ENCODE measurements at regions not wholly inside any gene's neighbourhood (a gene's known extent, or its start where the extent isn't known, plus 50 kb on each side); places are given as distances from the start of the nearest gene placed in this dataset.

DNA sequence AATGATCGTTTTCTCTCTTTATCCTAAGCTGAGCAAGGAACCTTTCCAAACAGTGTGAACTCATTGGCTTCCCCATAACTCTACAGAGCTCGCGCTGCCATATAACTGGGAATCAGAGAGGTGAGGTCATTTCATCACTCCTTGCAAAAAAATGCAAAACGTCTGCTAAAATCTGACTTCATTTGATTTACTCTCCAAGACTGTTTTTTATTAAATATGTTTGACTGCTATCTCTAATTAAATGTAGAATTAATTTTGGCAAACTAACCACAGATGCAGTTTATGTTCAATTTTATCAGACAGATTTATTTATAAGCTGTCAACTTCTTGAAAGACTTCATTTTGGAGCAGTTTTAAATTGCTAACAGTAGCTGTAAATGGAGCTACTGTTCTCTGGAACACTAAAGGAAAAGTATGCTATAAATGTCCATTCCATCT lies 131.6 kb upstream of the SOX5 start:
- TF ChIP-seq GATA3 (IDR thresholded peaks at IDR 0.05; ENCODE audit: low read depth, low read length) (no peak), GATA2 (IDR thresholded peaks at IDR 0.05; ENCODE audit: low read depth, low read length) (no peak)

DNA sequence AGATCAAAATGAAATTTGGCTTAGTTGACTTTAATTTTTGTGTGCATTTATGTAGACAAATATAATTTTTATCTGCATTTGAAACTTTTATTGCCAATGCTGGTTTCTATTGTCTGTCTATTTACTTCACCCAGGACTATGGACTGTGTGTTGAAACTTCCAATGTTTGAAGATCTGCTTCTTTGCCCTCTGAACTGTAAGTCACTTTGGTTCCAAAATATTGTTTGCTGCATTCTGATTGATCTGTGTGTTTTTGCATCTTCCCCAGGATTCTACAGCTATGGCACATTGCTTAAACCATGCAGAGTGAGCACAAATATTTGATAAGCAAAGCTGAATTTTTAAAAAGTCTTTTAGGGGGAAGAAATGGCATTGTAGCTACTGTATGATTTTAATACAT lies 131.0 kb upstream of the SOX5 start:
- TF ChIP-seq GATA3 (IDR thresholded peaks at IDR 0.05; ENCODE audit: low read depth, low read length) = no peak
- TF ChIP-seq GATA2 (IDR thresholded peaks at IDR 0.05; ENCODE audit: low read depth, low read length) = no peak

DNA sequence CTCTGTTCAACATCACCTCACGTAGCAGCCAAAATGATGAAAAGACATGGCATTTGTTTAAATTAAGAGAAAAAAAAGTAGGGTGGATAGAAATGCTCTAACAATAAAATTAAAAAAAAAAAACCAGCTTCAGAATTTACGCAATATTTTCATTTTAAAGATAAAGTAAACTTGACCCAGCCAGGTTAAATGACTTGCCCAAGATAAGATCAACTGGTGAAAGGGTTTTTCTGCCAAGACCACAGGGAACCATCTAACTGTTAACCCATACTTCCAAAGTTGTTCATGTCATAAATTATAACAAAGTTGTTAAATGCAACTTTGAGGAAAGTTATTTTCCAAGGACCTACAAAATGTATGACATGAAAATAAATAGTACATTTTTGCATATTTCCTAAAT lies 129.6 kb upstream of the SOX5 start:
- TF ChIP-seq GATA3 (IDR thresholded peaks at IDR 0.05; ENCODE audit: low read depth, low read length) = no peak
- no peak for TF ChIP-seq GATA2 (IDR thresholded peaks at IDR 0.05; ENCODE audit: low read depth, low read length)

DNA sequence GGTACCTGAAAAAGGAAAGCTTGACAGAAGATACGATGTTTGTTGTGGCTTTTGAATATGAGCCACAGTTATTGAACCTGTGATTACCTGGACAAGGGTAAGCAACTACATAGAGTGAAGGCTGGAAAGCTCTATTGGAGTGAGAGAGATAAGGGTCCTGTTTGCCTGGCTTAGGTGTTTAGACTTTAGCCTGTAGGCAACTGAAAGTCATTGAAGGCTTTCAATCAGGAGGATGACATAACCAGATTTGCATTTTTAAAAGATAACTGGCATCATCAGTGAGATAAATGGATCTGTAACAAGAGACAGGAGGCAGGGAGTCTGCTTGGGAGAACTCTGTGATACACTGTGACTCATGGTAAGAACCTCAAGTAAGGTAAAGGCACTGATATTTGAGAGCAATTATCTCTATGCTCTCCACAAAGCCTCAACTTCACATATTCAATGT lies 128.9 kb upstream of the SOX5 start:
- no peak for TF ChIP-seq GATA3 (IDR thresholded peaks at IDR 0.05; ENCODE audit: low read depth, low read length)
- TF ChIP-seq GATA2 (IDR thresholded peaks at IDR 0.05; ENCODE audit: low read depth, low read length) = no peak

DNA sequence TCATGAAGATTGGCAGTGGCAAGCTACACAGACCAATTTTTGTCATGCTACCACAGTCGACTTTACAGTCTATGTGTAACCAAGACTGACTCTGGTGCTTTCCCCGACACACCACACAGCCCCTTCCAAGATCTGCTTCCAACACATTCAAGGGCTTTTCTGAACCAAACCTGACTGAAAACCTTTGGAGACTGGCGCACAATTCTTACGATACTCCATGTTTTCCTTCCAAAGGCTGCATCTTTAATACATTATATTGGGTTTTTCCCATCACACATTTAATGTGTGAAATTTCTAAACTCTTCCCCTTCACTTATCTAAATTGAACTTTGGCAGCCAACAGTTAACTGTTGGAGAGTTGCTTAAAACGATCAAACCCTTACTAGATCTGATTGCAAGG lies 127.7 kb upstream of the SOX5 start:
- TF ChIP-seq GATA3 (IDR thresholded peaks at IDR 0.05; ENCODE audit: low read depth, low read length) = no peak
- no peak for TF ChIP-seq GATA2 (IDR thresholded peaks at IDR 0.05; ENCODE audit: low read depth, low read length)

DNA sequence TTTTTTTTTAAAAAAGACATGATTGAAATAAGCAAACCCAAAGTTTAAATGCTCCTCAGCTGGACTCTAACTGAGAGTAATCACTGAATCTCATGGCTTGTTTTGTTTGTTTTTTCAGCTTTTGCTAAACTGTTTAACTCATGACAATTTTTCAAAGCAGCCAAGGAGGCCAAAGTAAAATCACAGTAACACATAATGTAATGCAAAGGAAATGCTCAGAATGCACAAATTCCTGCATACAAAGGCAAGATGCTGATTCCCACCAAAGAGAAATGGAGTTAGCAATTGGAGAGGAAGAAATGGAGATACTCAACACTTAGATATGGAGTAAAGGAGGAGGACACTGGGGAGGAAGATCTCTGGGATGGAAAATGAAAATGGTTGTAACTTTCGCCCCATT lies 126.2 kb upstream of the SOX5 start:
- TF ChIP-seq GATA2 (IDR thresholded peaks at IDR 0.05; ENCODE audit: low read depth, low read length) = no peak
- TF ChIP-seq GATA3 (IDR thresholded peaks at IDR 0.05; ENCODE audit: low read depth, low read length) = no peak

DNA sequence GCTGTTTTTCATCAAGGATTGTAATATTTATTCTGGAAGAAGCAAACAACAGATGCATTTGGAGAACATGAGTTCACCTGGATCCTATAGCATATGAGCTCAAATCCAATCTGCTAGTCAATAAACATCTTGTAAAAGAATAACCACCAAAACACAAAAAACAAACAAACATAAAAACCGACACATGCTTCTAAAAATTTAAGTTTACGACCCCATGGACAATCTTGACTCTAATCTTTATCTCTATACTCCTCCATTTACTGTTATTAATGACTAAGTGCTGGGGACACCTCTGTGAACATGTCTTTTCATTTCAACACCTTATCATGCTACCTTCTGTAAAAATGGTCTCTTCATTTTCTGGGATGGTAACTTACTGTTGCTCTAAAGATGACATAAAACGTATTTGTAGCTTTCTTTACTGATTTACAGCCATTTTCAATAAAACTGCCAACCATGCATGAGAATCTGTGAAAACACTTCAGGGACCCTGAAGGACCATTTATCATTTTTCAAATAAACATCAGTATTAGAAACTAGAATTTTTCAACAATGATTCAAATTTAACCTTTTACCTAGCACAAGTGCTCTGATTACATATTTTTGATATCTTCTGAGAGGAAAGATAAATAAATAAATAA lies 123.8 kb upstream of the SOX5 start:
- TF ChIP-seq GATA2 (IDR thresholded peaks at IDR 0.05; ENCODE audit: low read depth, low read length) = no peak
- no peak for TF ChIP-seq GATA3 (IDR thresholded peaks at IDR 0.05; ENCODE audit: low read depth, low read length)

DNA sequence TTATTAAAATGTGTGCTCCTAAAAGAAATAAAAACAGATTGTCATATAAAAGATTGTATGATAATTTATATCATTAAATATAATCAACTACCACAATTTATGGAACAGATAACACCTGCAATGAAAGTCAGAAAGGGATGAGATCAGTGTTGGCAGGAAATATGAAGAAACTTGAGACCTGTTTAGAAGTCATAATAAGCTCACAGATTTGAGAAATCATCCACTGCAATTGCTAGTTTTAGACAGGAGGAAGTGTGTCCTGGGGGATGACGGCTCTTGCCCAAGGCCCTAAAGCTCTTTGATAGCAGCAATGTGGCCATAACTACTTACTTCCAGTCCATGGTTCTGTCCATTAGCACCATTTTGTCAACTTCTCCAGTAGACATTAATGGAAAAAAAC lies 122.8 kb upstream of the SOX5 start:
- TF ChIP-seq GATA3 (IDR thresholded peaks at IDR 0.05; ENCODE audit: low read depth, low read length) (no peak), GATA2 (IDR thresholded peaks at IDR 0.05; ENCODE audit: low read depth, low read length) (no peak)

DNA sequence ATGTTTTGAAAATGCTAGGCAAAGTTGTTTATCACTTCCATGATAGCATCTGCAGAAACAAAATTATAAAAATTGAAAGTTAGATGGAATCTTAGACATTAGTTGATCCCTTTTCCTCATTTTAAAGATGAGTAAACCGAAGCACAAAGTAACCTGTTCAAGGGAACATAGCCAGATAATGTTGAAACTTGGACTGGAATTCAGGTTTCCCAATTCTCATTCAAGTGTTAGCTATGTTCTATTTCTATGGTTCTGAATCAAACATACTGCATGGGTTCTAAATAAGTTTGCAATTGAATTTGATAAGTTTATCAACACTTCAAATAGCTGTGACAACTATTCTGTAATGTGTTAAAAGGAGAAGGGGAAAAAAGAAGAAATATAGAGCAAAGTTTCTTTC lies 122.4 kb upstream of the SOX5 start:
- TF ChIP-seq GATA2 (IDR thresholded peaks at IDR 0.05; ENCODE audit: low read depth, low read length) = no peak
- TF ChIP-seq GATA3 (IDR thresholded peaks at IDR 0.05; ENCODE audit: low read depth, low read length) = no peak

DNA sequence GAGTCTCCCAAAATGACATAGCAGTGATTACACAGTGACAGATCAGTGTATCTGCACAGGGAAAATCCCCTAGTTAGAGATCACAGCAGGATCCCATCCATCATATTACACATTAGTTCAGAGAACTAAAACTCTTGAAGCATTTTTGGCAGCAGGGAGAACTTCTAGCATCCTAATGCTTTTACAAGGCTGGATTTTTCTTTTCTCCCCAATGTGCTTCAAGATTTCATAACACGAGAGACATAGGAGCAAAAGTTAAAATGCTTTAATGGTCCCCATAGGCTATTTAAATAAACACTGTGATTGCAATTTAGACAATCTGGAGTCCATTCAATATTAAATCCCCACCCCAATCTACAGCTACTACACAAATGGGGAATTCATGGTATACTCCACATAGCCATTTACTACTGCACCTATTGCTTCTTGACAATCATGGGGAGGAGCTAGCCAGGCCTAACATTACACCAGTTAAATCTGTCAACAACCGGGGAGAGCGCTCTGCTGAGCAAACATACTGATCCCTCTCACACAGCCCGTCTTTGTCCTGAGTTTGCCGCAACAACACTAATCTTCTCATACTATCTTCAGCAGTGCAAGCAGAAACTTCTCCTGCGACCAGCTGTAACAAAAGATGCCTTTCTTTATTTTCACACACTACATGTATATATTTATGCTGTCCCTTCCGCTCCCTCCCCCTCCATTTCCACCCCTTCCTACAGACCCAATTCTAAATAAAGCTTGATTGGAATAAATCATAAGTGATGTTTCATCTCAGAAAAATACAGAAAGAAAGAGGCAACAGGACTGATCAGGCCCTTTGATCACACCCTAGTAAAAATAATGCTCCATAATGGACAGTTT lies 120.3 kb upstream of the SOX5 start:
- TF ChIP-seq GATA2 (IDR thresholded peaks at IDR 0.05; ENCODE audit: low read depth, low read length) = no peak
- TF ChIP-seq GATA3 (IDR thresholded peaks at IDR 0.05; ENCODE audit: low read depth, low read length) = no peak

DNA sequence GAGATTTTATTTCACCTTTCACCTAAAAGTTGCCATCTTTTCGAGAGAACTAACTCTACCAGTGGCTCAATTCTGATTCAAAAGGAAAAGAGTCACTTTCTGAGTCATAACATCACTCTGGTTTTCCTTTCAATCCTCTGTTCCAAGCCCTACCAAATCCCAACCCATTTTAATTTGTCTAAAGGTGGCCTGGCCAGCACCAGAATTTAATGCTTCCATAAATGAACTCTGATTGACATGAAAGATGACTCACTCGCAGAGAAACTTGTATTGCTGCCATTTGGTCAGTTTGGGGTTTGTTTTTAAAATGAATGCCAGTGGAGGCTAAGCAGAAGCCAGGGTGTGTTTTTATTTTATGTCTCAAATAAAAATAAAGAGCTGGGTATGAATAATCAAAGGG lies 117.4 kb upstream of the SOX5 start:
- TF ChIP-seq GATA2 (IDR thresholded peaks at IDR 0.05; ENCODE audit: low read depth, low read length) (no peak), GATA3 (IDR thresholded peaks at IDR 0.05; ENCODE audit: low read depth, low read length) (no peak)

DNA sequence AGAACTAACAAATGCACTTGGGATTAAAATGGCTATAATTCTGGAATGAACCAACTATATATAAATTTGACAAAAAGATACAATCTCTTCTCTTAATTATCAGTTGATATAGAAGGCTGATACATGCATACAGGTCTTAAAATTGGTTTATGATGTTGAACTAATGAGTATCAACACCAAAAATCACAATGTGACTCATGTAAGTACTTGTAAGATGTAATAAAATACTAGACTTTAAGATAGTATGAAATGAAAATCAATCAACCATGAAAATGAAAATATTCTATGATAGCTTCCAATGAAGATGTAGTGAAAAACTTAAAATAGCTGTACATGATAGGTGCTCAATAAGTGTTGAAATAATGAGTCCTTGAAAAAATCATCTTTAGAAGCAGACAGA lies 116.6 kb upstream of the SOX5 start:
- no peak for TF ChIP-seq GATA3 (IDR thresholded peaks at IDR 0.05; ENCODE audit: low read depth, low read length)
- TF ChIP-seq GATA2 (IDR thresholded peaks at IDR 0.05; ENCODE audit: low read depth, low read length) = no peak

DNA sequence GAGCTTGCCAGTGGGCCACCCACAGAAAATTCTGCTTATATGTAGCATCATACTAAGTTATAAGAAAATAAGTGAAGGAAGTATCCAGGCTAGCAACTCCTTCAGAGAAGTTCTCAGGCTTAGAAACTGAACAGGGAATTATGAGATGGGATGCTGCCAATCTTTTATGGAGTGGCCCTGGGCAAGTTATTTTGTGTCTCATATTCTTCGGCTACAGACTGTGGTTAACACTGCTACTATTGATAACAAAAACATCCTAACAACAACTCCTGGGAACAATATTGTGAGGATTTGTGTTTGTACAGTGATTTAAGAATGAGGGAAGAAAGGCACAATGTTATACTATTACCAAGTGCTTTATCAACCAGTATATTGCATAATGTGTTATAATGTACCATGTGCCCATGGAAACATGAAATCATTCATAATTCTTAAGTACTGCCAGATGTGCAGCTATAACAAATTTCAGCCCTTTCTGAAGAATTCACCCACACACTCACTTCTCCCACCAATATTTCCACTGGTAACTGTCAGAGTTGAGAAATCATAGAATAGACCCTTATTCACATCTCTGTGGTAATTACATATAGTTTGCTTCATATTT lies 113.3 kb upstream of the SOX5 start:
- TF ChIP-seq GATA3 (IDR thresholded peaks at IDR 0.05; ENCODE audit: low read depth, low read length) = no peak
- no peak for TF ChIP-seq GATA2 (IDR thresholded peaks at IDR 0.05; ENCODE audit: low read depth, low read length)

DNA sequence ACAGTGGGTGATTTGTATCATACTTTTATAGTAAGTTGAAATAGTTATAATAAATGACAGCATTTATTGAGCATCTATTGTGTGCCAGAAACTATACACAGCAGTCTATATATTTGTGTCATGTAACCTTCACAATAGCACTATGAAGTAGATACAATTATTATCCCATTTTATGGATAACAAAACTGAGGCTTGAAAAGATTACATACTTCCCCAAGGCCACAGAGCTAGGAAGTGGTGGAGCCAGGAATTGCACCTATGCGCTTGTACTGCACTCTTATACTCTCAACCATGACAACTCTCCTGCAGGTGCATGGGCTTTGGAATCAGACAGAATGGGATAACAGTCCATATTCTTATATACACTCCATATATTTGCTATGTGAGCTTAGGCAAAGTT lies 110.6 kb upstream of the SOX5 start:
- TF ChIP-seq GATA2 (IDR thresholded peaks at IDR 0.05; ENCODE audit: low read depth, low read length) = no peak

All from SH-SY5Y (cell line).